GM12875 (cell line): ENCODE measurements at regions not wholly inside any gene's neighbourhood (a gene's known extent, or its start where the extent isn't known, plus 50 kb on each side); places are given as distances from the start of the nearest gene placed in this dataset.

ENCODE experiments used
- H3K4me3 ChIP-seq: one replicate; pipeline ENCODE4 v1.5.1; 2011; ENCODE audit warnings: low read depth, low read length, control low read depth
- CTCF ChIP-seq: IDR thresholded peaks from 2 replicates; pipeline ENCODE4 v1.5.1; 2011; ENCODE audit warnings: low read depth, mild to moderate bottlenecking, control low read depth, inconsistent platforms, low read length, moderate library complexity, borderline replicate concordance; ENCODE audit not compliant: insufficient read depth

- TF ChIP-seq CTCF: no peak
- H3K4me3 ChIP-seq: no peak overlapping the region
These were observed 272.9 kb downstream of the CDH20 start for GRCh38 chr18:61606068-61606660.

GRCh38 chr18:61605376-61606067, 272.3 kb downstream of the CDH20 start:
- no peak overlapping the region for H3K4me3 ChIP-seq
- TF ChIP-seq CTCF: no peak
